ENCODE measurements at regions not wholly inside any gene's neighbourhood (a gene's known extent, or its start where the extent isn't known, plus 50 kb on each side); places are given as distances from the start of the nearest gene placed in this dataset.
"Not testable (repeated sequence)": the region's sequence is repeated elsewhere in the genome, so short reads cannot be mapped to it uniquely, and the experiment has no call there.

DNA sequence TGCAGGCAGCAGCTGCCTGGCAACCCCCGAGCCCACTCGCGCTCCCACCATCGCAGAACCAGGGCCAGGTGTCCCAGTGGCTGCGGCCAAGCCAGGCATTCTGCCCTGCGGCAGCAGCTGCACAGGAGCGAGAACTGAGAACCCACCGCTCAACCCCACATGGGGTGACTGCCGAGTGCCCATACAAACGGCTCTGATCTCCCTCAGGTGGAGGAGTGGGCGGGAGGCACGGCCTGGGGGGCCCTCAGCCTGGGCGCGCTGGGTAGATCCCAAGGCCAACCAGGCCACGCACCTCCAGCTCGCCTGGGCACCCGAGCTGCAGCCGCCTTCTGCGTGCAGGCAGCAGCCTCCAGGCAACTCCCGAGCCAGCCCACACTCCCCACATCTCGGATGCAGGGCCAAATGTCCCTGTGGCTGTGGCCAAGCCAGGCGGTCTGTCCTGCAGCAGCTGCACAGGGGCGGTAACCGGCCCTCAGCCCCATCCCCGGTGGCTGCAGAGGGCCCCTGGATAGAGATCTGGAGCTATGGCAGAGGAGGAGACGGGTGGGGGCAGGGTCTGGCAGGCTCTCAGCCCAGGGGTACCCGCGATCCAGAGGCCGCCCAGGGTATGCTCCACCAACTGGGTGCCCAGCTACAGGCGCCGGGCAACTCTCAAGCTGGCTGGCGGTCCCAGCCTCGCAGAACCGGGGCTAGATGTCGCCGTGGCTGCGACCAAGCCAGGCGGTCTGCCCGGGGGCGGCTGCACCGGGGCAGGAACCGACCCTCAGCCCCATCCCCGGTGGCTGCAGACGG, 1579.6 kb downstream of the TSPY10 start:
- not testable (repeated sequence) for TF ChIP-seq ZFP1 (CRISPR knock-in tag; IDR thresholded peaks at IDR 0.05); MZF1 (CRISPR knock-in tag; IDR thresholded peaks at IDR 0.05; ENCODE audit: borderline replicate concordance); ELF4 (CRISPR knock-in tag; IDR thresholded peaks at IDR 0.05; ENCODE audit: borderline replicate concordance)

Data from HepG2 (cell line).